ENCODE measurements at regions not wholly inside any gene's neighbourhood (a gene's known extent, or its start where the extent isn't known, plus 50 kb on each side); places are given as distances from the start of the nearest gene placed in this dataset.
A peak's percentile ranks its signal among the peaks of the same experiment; 100 is the strongest.

- H3K27me3 ChIP-seq (ENCODE audit: control insufficient read depth in 2 of 2, insufficient read depth in 2 of 2, low read length in 2 of 2), result no peaks in the 10 kb centered on the region
Measured at GRCh38 chr4:85409251-85409650, 65.7 kb upstream of the ARHGAP24 start.

More at GRCh38 chr4:85409251-85409650, 65.7 kb upstream of the ARHGAP24 start:
- TF ChIP-seq JUN (IDR thresholded peaks at IDR 0.05; ENCODE audit: borderline replicate concordance, insufficient read depth, insufficient read length, low read depth) (peak; percentile 82), MAX (IDR thresholded peaks at IDR 0.05; ENCODE audit: insufficient read depth, insufficient read length) (no peak), FOS (IDR thresholded peaks at IDR 0.05; ENCODE audit: borderline replicate concordance, insufficient read depth, low read length) (peak; percentile 93), GATA2 (IDR thresholded peaks at IDR 0.05; ENCODE audit: insufficient read depth, insufficient read length, low read depth, low read length) (peak; percentile 98), POLR2AphosphoS5 (IDR thresholded peaks at IDR 0.05; ENCODE audit: insufficient read depth, low read depth, low read length) (peak; percentile 66), POLR2A (IDR thresholded peaks at IDR 0.05; ENCODE audit: low read depth, low read length) (no peak), EZH2 (IDR thresholded peaks at IDR 0.05; ENCODE audit: borderline replicate concordance, low read depth, low read length, severe bottlenecking) (no peak), CTCF (IDR thresholded peaks at IDR 0.05; ENCODE audit: extremely low read depth in 1 of 2, insufficient read depth in 1 of 2, low read depth in 1 of 2, low read length in 2 of 2) (no peak), MYC (IDR thresholded peaks at IDR 0.05; ENCODE audit: low read depth, low read length) (no peak)
- H3K79me2 ChIP-seq (ENCODE audit: control insufficient read depth, insufficient read depth, low read length), result no peaks in the 10 kb centered on the region
- peak overlapping the region; percentile 20 for H3K4me2 ChIP-seq (ENCODE audit: insufficient read depth, low read length)
- no peaks in the 10 kb centered on the region for H3K36me3 ChIP-seq (ENCODE audit: control insufficient read depth in 2 of 2, extremely low read depth in 1 of 2, insufficient read depth in 2 of 2, low read length in 2 of 2)
- no peak overlapping the region for H3K9ac ChIP-seq (replicated peaks; ENCODE audit: extremely low read depth, insufficient read depth, low read length)
- BruUV-seq (replicated peaks), result no TSS peak
- H3K4me3 ChIP-seq (replicated peaks in 1 of 3; ENCODE audit: insufficient read depth in 1 of 3, low read depth in 1 of 3, low read length in 3 of 3), result no peak overlapping the region
- ChIA-PET CTCF (interaction anchor here (0.9 to 1.5 kb wide), 3 partner anchors 15 to 338 kb away, joined by 3 to 4 read pairs (median 4); no protein-coding TSS in a partner anchor), POLR2A (no interaction called here)
- H3K4me1 ChIP-seq (ENCODE audit: control insufficient read depth, extremely low read depth, insufficient read depth, low read length), result peaks cover 29% of the 10 kb centered on the region
- dilution Hi-C loops (cut with MboI; ENCODE audit: extremely low pct_ligation_motif_present, low sequenced_read_pairs), result no loop called here
- no peaks in the 10 kb centered on the region for H3K9me1 ChIP-seq (replicated peaks; ENCODE audit: control insufficient read depth, extremely low read depth, insufficient read depth, low read length)
- no peaks in the 10 kb centered on the region for H3K9me3 ChIP-seq (replicated peaks; ENCODE audit: control insufficient read depth, insufficient read depth, low read length)
- FAIRE-seq (peak; percentile 88), DNase-seq (ENCODE audit: low read depth, low spot score) (peak; percentile 83)
- intact Hi-C loops (cut with micrococcal nuclease), result loop anchor here (1.0 kb wide), 1 partner anchor 65 kb away; no protein-coding TSS in a partner anchor
- H3K27ac ChIP-seq (ENCODE audit: insufficient read depth, low read depth, low read length), result peak overlapping the region; percentile 57
- H4K20me1 ChIP-seq (replicated peaks; ENCODE audit: control insufficient read depth, extremely low read depth, insufficient read depth, low read length), result no peaks in the 10 kb centered on the region
- no peak overlapping the region for H2AFZ ChIP-seq (ENCODE audit: low read depth, low read length)
